GM19240 (cell line): ENCODE measurements at regions not wholly inside any gene's neighbourhood (a gene's known extent, or its start where the extent isn't known, plus 50 kb on each side); places are given as distances from the start of the nearest gene placed in this dataset.
"Not testable (repeated sequence)": the region's sequence is repeated elsewhere in the genome, so short reads cannot be mapped to it uniquely, and the experiment has no call there.

ENCODE experiments used
- DNase-seq: peaks from one replicate; pipeline ENCODE4 v3.0.0; 2011; ENCODE audit warnings: low spot score; ENCODE audit not compliant: insufficient read length

DNA sequence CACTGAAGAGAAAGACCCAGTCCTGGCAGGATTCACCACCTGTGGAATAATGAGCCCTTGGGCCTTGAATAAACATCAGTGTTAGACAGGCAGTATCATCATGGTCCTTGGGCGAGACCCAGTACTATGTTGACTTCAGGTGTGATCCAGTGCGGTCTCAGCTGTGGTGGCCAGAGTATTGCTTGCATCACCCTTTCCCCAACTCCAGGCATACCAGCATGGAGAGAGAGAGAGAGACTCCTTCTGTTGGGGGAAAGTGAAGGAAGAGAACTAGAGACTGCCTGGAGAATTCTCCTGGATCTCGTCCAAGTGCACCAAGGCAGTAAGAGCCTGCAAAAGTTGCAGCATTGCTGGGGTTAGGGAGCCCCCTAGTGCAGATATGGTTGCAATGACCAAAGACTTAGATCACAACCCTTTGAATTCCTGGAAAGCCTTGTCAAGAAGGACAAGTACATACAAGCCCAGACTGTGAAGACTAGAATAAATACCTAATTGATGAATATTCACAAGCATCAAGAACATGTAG lies 61.1 kb upstream of the VAMP7 start:
- DNase-seq = peak; percentile 8

DNA sequence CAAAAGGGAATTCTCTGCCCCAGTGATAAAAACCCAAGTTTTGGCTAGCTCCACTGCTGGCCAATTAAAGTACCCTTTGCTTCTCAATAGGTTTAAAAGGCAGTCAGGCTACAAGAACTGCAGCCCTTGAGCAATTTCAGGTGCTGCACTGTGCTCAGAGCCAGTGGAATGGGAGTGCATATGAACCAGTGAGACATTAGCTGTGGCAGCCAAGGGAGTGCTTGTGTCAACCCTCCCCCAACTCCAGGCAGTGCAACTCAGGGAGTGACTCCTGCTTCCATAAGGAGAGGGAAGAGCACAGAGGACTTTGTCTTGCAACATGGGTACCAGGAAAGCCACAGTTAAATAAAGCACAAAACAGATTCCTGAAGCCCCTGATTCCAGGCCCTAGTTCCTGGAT lies 61.6 kb upstream of the VAMP7 start:
- DNase-seq = no peak

DNA sequence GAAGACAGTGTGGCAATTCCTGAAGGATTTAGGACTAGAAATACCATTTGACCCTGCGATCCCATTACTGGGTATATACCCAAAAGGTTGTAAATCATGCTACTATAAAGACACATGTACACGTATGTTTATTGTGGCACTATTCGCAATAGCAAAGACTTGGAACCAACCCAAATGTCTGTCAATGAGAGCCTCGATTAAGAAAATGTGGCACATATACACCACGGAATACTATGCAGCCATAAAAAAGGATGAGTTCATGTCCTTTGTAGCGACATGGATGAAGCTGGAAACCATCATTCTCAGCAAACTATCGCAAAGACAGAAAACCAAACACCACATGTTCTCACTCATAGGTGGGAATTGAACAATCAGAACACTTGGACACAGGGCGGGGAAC lies 66.8 kb upstream of the VAMP7 start:
- not testable (repeated sequence) for DNase-seq

DNA sequence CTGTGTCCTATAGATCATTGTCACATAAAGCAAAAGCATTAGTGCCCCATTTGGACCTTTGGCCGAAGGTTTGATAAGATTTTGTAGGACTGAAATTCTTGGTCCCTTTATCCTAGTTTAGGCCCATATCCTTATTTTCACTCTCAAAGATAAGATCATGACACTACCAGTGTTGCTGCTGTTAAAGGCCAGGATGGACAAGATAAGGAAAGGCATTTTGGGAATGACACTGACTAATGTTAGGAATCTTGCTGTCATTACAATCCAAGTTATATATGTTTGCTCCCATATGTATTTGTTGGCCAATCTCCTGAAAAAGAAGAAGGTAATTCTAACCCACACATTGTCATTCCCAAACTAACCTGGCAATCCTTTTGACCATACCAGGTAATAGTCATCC lies 101.3 kb upstream of the VAMP7 start:
- no peak for DNase-seq

DNA sequence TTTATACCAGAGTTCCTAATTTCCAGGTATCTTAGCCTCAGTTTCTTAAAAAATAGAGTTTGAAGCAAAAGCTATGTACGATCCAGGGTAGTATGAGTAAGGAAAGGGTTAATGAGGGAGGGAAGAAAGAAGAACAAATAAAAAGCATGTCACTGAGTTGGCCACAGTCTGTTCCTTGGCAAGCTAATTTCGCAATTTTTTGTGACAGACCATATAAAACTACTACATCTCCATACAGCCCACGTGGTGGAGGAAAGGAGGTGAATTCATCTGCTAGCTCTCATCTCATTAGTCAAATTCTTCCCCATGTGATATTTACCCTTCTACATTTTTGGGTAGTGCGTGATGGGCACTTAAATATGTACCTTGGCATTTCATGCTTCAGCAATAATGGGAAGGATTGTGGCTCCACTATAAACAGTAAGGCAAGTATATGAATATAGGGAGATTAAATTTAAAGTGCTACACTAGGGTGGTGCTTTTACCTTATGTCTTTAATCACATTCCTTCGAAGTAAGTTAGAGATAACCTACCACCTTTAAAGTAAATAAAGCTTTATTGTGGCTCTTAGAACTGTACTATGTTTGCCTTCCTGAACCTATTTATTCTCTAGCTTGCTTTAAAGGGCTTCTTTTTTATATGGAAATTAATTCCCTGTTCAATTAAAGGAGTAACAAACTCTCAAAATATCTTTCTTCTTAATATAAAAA lies 102.1 kb upstream of the VAMP7 start:
- DNase-seq = no peak

DNA sequence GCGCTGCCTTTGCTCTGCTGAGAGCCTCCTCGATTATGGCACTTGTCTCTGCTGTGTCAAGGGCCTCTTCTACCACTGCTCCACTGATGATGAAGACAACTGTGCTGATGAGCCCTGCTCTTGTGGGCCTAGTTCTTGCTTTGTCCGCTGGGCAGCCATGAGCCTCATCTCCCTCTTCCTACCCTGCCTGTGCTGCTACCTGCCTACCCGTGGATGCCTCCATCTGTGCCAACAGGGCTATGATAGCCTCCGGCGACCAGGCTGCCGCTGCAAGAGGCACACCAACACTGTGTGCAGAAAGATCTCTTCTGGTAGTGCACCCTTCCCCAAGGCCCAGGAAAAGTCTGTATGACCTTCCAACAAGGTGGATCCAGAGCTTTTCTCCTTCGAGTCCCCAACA lies 106.8 kb upstream of the VAMP7 start:
- no peak for DNase-seq

DNA sequence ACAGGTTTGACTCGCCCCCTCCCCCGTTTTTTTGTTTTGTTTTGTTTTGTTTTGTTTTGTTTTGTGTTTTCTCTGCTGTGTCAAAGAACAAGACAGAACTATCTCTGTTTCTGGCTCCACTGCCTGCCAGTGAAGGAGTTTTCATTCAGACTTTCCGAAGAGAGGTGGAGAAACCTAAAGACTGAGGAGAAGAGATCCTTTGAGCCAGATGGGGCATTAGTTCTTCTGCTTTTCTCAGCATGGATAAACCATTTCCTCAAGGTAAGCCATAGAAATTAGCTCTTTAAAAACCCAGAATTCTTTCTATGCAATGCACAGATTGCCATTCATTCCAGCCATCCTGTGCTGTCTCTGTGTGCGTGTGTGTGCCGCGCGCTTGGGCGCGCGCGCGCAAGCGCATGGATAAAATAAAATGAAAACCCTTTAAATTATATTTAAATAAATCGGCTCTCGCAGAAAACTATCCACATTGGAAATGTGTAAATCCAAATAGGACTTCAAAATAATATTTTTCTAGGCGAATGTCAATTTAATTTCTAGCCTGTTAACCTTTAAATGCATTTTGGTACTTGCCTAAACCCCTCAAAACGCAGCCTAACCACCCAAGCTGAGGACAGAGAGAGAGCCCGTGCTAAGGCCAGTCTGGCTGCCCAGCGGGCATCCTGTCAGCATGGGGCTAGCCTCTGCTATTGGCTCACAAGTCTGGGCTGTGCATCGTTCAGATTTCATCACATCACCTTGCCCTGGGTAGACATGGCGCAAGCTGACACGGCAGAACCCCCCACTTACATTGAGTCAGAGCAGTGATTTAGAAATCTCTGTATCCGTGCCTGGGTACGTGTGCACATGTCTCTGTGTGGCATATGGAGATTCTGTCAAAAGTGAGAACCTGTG lies 113.0 kb upstream of the VAMP7 start:
- no peak for DNase-seq

DNA sequence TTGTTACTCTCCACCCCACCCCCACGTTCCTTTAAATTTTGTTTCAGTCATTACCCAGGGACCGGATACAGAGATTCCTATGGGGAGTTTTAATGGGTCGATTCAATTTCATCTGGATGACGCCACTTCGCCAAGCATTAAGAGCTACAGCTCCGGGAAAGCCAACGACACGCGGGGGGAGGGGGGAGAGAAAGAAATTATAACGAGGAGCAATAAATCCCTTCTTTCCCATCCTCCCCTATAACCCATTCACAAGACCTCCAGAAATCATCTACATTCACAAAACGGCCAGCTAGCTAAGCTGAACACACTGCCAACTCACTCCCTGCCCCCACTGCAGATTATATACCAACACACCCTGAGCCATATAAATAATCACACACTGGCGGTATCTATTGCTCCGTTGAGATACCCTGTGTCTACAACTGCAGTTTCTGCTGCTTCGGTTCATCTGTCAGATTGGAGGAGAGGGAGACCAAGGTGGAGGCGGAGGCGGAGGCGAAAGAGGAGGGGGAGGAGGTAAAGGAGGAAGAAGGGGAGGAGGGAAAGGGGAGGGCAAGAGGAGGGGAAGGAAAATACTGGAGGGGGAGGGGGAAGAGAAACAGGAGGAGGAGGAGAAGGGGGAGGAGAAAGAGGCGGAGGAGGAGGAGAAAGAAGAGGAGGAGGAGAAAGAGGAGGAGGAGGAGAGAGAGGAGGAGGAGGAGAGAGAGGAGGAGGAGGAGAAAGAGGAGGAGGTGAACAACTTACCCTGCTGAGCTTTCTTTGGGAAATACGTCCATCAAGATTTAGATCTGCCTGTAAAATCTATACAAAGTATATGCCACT lies 113.9 kb upstream of the VAMP7 start:
- DNase-seq = no peak

DNA sequence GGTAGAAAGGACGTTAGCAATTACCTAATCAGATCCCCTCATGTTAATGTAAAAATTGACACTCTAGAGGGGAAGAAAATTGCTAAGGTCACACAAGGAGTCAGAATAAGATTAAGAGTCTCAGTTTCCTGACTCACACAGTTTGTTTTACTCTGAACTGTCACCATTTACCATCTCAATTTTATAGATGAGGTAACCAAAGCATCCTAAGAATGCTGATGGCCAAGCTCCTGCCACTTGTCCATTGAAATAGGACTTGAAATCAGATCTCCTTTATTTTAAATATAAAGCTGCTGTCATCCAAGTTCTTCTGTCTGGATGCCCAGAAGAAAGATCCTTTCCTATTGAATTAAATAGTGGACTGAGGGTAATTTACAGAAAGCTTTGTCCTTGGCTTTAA lies 114.8 kb upstream of the VAMP7 start:
- DNase-seq = no peak

DNA sequence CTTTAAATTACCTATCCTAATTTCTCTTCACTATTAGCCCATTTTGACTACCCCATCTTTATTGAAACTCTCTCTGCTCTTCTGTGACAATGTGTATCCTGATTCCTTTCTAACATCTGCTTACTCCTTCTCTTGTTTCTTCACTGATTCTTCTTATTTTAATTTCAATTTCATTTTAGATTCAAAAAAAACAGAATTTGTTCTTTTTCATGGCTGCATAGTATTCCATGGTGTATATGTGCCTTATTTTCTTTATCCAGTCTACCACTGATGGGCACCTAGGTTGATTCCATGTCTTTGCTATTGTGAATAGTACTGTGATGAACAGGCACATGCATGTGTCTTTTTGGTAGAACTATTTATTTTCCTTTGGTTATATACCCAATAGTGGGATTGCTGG lies 120.0 kb upstream of the VAMP7 start:
- no peak for DNase-seq

DNA sequence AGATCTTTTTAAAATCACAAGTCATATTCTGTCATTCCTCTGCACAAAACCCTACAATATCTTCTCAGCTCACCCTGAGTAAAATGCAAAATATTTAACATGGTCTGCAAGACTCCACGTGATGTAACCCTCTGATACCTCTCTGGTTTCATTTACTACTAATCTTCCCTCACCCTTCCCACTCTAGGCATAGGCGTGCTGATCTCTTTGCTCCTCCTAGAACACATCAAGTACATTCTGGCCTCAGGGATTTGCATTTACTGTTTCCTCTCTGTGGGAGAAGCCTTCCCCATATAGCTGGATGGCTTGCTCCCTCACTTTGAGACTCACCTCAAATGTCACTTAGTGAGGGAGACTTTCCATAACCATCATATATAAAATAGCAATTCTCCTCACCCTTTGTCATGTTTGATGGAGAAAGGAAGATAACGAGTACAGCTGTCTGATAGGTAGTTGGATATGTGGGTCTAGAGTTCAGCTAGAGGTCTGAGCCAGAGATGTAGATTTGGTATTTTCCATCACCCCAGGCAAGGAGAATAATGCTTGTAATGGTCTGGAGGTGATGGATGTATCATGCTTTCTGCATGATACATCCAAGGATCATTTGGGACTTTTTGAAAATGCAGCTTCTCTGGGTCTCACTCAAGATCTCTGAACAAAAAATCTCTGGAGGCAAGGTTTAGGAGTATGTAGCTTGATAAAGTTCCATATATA lies 123.9 kb upstream of the VAMP7 start:
- DNase-seq = no peak

DNA sequence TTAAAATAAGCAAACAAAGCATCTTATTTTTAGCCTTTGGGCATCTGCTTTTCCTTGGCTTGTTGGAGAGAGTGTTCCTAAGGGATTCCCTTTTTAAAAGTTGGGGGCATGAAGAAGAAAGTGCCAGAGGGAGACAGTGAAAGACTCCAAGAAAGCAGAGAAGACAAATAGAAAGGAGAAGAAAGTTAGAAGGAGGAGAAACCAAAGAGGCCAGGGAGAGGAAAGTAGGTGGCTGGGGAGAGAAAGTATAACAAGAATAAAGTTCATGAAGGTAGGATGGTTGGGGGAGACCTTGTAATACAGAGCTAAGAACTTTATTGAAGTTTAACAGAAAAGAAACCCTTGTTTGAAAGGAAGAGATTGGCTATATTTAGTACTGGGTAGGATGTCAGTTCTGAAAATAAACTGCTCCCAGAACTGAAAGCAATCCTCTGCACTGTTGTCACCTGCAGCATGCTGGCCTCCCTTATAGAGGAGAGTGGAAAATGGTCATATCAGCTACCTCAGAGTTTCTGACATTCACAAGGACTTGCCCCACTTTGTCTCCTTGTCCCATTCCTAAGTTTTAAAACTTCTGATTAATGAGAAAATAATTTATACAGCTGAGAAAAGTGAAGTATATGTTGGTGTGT lies 125.3 kb upstream of the VAMP7 start:
- no peak for DNase-seq

DNA sequence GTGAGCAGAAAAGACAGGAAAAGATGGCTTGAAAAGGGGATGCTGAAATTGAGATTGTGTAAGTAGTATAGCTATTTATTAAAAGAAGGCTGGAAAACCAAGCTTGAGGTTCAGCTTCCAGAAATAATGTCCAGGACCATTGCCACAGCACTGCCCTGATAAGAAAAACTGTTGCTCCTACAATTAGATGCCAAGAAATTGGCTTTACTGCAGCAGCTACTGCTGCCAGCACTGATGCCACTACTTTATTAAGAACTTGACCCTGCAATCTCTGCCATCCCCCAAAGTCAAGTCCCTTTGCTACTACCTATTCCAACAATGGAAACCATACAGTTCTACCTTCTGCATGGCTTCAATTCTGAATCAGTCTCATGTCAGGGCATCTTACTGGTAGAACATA lies 130.0 kb upstream of the VAMP7 start:
- no peak for DNase-seq

DNA sequence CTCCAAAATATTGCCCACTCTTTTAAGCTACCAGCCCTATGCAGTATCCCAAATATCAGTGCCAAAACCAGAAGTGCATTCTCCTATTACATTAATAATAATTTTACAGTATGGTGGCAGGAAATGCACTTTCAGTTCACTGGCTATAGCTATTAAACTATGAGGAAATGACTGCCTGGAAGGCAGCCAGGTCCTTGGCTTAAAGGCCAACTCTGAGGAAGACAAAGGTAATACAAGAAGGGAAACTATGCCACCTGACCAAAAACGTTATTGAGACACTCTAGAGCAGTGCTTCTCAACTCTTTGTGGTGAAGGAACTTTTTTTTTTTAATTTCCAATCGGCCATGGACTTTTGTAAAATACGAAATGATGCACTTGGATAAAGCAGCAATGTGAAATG lies 133.6 kb upstream of the VAMP7 start:
- no peak for DNase-seq

DNA sequence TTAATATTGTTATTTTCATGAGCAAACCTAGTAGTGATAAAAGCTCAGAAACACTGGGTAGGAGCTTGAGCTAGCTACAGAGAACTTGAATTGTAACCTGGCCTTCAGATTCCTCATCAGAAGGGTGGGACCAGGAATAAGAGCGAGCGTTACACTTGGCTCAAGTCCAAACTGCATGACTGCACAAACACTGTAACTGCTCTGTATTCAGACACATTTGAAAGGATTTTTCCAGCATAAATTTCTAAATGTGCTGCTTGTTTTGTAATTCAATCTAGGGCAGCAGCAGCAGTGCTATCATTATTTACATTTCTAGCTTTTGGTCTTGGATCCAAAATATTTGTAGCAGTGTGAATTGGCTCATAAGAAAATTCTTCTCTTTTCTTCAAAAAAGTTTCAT lies 133.0 kb upstream of the TMLHE start:
- no peak for DNase-seq

DNA sequence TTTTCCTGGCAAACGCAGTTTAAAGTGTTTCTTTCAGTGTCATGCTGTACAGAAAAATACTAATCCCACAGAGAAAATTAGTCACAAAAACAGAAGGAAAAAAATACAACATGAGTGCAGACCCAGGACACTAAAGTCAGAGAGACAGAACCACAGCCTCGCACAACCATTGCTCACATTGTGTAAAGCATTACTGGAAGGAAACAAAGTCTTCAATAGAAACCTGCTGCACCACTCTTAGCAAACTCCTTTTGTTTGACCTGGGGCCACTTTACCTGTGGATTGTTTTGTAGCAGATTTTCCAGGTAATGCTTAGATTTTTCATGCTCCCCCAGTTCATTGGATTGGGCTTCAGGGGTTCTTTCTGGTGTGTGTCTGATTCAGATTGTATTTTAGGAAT lies 131.8 kb upstream of the TMLHE start:
- DNase-seq = no peak

DNA sequence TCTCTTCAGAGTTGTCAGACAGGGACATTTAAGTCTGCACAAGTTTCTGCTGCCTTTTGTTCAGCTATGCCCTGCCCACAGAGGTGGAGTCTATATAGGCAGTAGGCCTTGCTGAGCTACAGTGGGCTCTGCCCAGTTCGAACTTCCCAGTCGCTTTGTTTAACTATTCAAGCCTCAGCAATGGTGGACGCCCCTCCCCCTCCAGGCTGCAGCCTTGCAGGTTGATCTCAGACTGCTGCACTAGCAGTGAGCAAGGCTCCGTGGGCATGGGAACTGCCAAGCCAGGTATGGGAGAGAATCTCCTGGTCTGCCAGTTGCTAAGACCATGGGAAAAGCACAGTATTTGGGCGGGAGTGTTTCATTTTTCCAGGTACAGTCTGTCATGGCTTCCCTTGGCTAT lies 115.6 kb upstream of the TMLHE start:
- DNase-seq = not testable (repeated sequence)

DNA sequence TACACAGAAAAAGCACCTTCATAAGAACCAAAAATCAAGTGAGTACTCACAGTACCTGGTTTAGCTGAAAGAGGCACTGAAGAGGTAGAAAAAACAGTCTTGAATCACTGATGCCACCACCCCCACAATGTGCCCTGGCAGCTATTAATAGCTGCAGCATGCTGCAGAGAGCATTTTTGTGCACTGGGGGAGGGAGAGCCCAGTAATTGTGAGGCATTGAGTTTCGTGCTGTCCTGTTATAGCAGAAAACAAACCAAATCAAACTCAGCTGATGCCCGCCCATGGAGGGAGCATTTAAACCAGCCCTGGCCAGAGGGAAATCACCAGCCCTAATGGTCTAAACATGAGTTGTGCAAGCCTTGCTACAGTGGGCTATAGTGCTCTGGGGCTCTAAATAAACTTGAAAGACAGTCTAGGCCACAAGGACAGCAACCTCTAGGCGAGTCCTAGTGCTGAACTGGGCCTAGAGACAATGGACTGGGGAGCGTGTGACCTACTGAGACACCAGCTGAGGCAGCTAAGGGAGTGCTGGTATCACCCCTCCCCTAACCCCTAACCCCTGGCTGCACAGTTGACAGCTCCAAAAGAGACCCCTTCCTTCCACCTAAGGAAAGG lies 106.3 kb upstream of the TMLHE start:
- DNase-seq = no peak

DNA sequence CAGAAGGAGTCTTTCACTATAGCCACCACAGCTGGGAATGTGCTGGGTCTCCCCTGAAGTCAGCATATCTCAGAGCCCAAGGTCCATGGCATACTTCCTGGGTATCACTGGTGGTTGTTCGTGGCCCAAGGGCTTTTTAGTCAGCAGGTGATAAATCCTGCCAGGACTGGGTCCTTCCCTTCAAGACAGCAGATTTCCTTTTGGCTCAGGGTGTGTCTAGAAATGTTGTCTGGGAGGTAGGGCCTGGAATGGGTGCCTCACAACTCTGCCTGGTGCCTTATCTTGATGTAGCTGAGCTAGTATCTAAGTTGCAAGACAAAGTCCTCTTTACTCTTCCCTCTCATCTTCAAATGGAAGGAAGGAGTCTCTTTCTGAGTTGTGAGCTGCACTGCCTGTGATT lies 102.4 kb upstream of the TMLHE start:
- no peak for DNase-seq

DNA sequence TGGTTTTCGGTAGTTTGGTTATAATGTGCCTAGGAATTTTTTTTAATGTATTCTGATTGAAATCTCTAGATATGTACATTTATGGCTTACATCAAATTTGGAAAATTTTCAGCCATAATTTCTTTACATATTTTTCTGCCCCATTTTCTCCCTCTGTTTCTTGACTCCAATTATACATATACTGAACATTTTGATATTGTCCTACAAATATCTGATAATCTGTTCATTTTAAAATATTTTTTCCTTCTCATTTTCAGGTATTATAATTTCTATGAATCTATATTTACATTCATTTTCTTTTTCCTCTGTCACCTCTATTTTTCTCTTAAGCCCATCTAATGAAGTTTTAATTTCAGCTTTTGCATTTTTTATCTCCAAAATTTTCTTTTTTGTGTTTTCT lies 82.7 kb upstream of the TMLHE start:
- DNase-seq = no peak
